Stomach (tissue), 4 donors: ENCODE measurements at regions not wholly inside any gene's neighbourhood (a gene's known extent, or its start where the extent isn't known, plus 50 kb on each side); places are given as distances from the start of the nearest gene placed in this dataset.

Source experiments
- CTCF ChIP-seq, 7 experiments: fragments of 450-650 bp in 4 of 7; fragments of 200-600 bp in 3 of 7; sonication (generic) in 3 of 7; IDR thresholded peaks; one replicate each; pipeline ENCODE4 v1.5.1; 2016 to 2019; ENCODE audit warnings: antibody characterized with exemption in 7 of 7, control low read depth in 2 of 7, mild to moderate bottlenecking in 1 of 7
- EP300 ChIP-seq: sonication (generic); formaldehyde crosslinking; IDR thresholded peaks from one replicate; pipeline ENCODE4 v1.6.1; 2017; ENCODE audit warnings: antibody characterized with exemption
- POLR2A ChIP-seq, 4 donors: fragments of 450-650 bp; IDR thresholded peaks; one replicate each; pipeline ENCODE4 v1.6.1; 2016; ENCODE audit warnings: antibody characterized with exemption in 4 of 4, control low read depth in 2 of 4, mild to moderate bottlenecking in 1 of 4, moderate library complexity in 1 of 4

GRCh38 chr5:99089822-99090549 lies 161.2 kb upstream of the CHD1 start:
- TF ChIP-seq CTCF (IDR thresholded peaks at IDR 0.05) = no peak
- TF ChIP-seq POLR2A (IDR thresholded peaks at IDR 0.05) = no peak
- TF ChIP-seq EP300 = no peak
